ENCODE measurements at regions not wholly inside any gene's neighbourhood (a gene's known extent, or its start where the extent isn't known, plus 50 kb on each side); places are given as distances from the start of the nearest gene placed in this dataset.
A peak's percentile ranks its signal among the peaks of the same experiment; 100 is the strongest.

DNA sequence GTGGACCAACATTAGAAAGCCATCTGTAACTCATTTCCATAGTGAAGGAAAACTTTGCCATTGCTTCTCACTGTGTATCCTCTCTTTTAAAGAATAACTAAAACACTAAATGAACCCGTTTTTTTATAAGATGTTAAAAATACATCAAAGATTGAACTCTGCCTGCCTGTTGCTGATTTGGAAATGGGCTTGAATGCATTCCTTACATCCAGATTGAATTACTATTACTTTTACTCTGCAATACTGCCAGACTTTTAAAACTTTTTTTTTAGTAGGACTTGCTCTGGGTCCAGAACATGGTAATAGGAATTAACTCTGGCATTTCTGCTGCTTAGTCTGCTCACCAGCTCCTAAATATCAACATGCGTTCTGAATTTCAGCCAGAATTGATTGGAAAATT lies 176.8 kb upstream of the PAPPA start:
- H3K27me3 ChIP-seq (ENCODE audit: insufficient read depth, poor library complexity, severe bottlenecking), result no peaks in the 10 kb centered on the region
- TF ChIP-seq CTCF (IDR thresholded peaks at IDR 0.05; ENCODE audit: poor library complexity, severe bottlenecking), result no peak
- H3K4me3 ChIP-seq (ENCODE audit: severe bottlenecking), result no peak overlapping the region
- DNase-seq (ENCODE audit: low spot score) (no peak), ATAC-seq (ENCODE audit: low read depth) (no peak)
- no peaks in the 10 kb centered on the region for H3K9me3 ChIP-seq (ENCODE audit: severe bottlenecking)
- no peaks in the 10 kb centered on the region for H3K4me1 ChIP-seq (ENCODE audit: insufficient read depth, poor library complexity, severe bottlenecking)
- no peak overlapping the region for H3K27ac ChIP-seq (ENCODE audit: poor library complexity, severe bottlenecking)
- no peaks in the 10 kb centered on the region for H3K36me3 ChIP-seq (ENCODE audit: low read depth)

DNA sequence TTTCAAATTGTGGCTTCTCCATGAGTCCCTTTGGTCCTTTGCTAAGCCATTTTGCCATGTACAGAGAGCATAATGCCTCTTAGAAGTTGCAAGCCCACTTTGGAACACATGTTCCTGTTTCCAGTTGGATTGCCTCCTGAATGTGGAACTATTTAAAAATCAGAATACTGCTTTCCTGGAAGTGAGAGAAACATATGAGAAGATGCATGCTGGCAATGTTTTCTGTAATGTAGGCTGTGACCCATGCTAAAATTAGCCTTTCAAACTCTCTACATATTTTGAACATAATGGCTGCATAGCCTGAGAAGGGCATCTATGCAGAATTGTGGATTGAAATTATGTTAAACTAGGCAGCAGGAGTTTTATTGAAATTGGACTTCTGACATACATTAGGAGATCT lies 175.5 kb upstream of the PAPPA start:
- DNase-seq (ENCODE audit: low spot score) (no peak), ATAC-seq (ENCODE audit: low read depth) (no peak)
- Histone ChIP-seq H3K27me3 (ENCODE audit: insufficient read depth, poor library complexity, severe bottlenecking) (no peaks in the 10 kb centered on the region), H3K27ac (ENCODE audit: poor library complexity, severe bottlenecking) (no peak overlapping the region), H3K9me3 (ENCODE audit: severe bottlenecking) (no peaks in the 10 kb centered on the region), H3K4me1 (ENCODE audit: insufficient read depth, poor library complexity, severe bottlenecking) (no peaks in the 10 kb centered on the region), H3K4me3 (ENCODE audit: severe bottlenecking) (no peak overlapping the region), H3K36me3 (ENCODE audit: low read depth) (no peaks in the 10 kb centered on the region)
- no peak for TF ChIP-seq CTCF (IDR thresholded peaks at IDR 0.05; ENCODE audit: poor library complexity, severe bottlenecking)

DNA sequence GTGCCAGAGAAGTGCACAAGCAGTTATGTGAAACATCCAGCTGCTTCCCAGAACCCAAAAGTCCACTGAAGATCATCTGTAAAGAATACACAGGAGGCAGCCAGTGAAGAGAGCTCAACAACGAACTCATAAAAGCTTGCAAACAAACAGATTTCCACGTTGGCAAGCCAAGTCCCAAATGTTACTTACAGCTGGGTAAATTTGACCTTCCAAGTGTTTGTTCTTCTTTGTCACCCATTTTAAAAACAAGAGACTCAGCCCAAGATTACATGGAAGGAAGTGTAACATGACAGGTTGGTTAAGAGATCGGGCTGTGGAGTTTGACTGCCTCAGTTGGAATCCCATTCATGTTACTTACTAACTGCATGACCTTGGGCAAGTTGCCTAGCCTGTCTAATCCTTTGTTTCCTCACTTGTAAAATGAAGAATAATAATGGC lies 174.9 kb upstream of the PAPPA start:
- no peaks in the 10 kb centered on the region for H3K4me1 ChIP-seq (ENCODE audit: insufficient read depth, poor library complexity, severe bottlenecking)
- H3K27ac ChIP-seq (ENCODE audit: poor library complexity, severe bottlenecking), result no peak overlapping the region
- DNase-seq (ENCODE audit: low spot score), result no peak
- ATAC-seq (ENCODE audit: low read depth), result no peak
- no peaks in the 10 kb centered on the region for H3K36me3 ChIP-seq (ENCODE audit: low read depth)
- H3K27me3 ChIP-seq (ENCODE audit: insufficient read depth, poor library complexity, severe bottlenecking), result no peaks in the 10 kb centered on the region
- H3K9me3 ChIP-seq (ENCODE audit: severe bottlenecking), result no peaks in the 10 kb centered on the region
- H3K4me3 ChIP-seq (ENCODE audit: severe bottlenecking), result no peak overlapping the region
- TF ChIP-seq CTCF (IDR thresholded peaks at IDR 0.05; ENCODE audit: poor library complexity, severe bottlenecking), result no peak

DNA sequence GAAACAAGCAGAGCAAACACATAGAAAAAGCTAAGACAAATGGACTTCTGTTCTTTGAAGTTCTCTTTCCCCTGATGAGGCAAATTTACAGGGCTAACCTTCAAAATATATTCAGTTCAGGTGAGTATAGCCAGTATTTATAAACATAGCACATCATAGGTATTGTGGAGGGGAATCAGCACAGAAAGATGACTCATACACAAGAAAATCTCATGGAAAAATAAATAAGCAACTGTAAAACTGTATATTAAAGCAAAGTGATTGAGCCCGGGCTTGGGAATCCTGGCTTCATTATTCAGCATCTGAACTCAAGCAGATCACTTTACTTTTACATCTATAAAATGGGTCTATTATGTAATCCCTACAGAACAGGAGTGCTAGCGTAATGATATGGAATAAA lies 173.5 kb upstream of the PAPPA start:
- H3K4me1 ChIP-seq (ENCODE audit: insufficient read depth, poor library complexity, severe bottlenecking), result no peaks in the 10 kb centered on the region
- DNase-seq (ENCODE audit: low spot score) (no peak), ATAC-seq (ENCODE audit: low read depth) (peak; percentile 27; the same call in 1 of the 3 replicates)
- no peak overlapping the region for H3K27ac ChIP-seq (ENCODE audit: poor library complexity, severe bottlenecking)
- H3K27me3 ChIP-seq (ENCODE audit: insufficient read depth, poor library complexity, severe bottlenecking), result no peaks in the 10 kb centered on the region
- no peak overlapping the region for H3K4me3 ChIP-seq (ENCODE audit: severe bottlenecking)
- H3K36me3 ChIP-seq (ENCODE audit: low read depth), result no peaks in the 10 kb centered on the region
- H3K9me3 ChIP-seq (ENCODE audit: severe bottlenecking), result no peaks in the 10 kb centered on the region
- no peak for TF ChIP-seq CTCF (IDR thresholded peaks at IDR 0.05; ENCODE audit: poor library complexity, severe bottlenecking)

DNA sequence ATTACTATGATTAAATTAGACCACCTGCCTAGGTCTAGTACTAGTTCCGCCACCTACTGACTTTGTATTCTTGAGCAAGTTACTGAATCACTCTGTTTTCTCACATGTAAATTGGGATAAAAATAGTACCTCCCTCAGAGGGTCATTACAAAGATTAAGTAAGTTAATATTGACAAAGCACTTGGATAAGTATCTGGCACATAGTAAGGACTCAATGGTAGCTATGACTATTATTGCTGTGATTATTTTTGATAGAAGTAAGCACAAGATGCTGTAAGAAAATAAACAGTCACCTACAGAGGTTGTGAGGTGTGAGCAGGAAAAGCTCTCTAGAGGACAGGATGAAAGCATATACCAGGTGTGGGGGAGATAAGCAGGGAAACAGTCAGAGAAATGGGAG lies 173.1 kb upstream of the PAPPA start:
- H3K27me3 ChIP-seq (ENCODE audit: insufficient read depth, poor library complexity, severe bottlenecking), result no peaks in the 10 kb centered on the region
- no peak overlapping the region for H3K4me3 ChIP-seq (ENCODE audit: severe bottlenecking)
- DNase-seq (ENCODE audit: low spot score), result no peak
- no peak for TF ChIP-seq CTCF (IDR thresholded peaks at IDR 0.05; ENCODE audit: poor library complexity, severe bottlenecking)
- H3K36me3 ChIP-seq (ENCODE audit: low read depth), result no peaks in the 10 kb centered on the region
- H3K27ac ChIP-seq (ENCODE audit: poor library complexity, severe bottlenecking), result no peak overlapping the region
- H3K4me1 ChIP-seq (ENCODE audit: insufficient read depth, poor library complexity, severe bottlenecking), result no peaks in the 10 kb centered on the region
- ATAC-seq (ENCODE audit: low read depth), result no peak
- no peaks in the 10 kb centered on the region for H3K9me3 ChIP-seq (ENCODE audit: severe bottlenecking)
